A549 (cell line): ENCODE measurements at regions not wholly inside any gene's neighbourhood (a gene's known extent, or its start where the extent isn't known, plus 50 kb on each side); places are given as distances from the start of the nearest gene placed in this dataset.

Source experiments
- ATAC-seq, 2 experiments: fragments of 200-7000 bp in 1 of 2; fragments of >200 bp in 1 of 2; cut with Nextera tagmentation in 1 of 2; cut with Tn5 transposase in 1 of 2; 3 replicates each; pipeline versions ENCODE4 v1.8.0 to v1.9.1; 2018 to 2020; ENCODE audit warnings: mild to moderate bottlenecking in 1 of 2, moderate library complexity in 1 of 2
- CTCF ChIA-PET: fragments of 300-600 bp; sonication (Branson Sonifier 250); formaldehyde crosslinking; extraction: SDS; loops from one replicate; lab custom pipeline; 2021; ENCODE audit warnings: antibody characterized with exemption, inconsistent platforms; lab: Yijun Ruan, JAX
- POLR2A ChIA-PET: fragments of 350-600 bp; formaldehyde crosslinking; extraction: SDS; loops from one replicate; lab custom pipeline; 2021; ENCODE audit warnings: antibody characterized with exemption, inconsistent platforms; lab: Yijun Ruan, JAX
- DNase-seq, 2 experiments: peaks; one replicate each; pipeline versions ENCODE4 v3.0.0 to v3.0.0-alpha.2; 2011 to 2016; ENCODE audit warnings: low read depth in 1 of 2, low spot score in 1 of 2
- FAIRE-seq: peaks from 2 replicates; lab custom pipeline; 2011; peaks lifted over from hg19 to GRCh38; lab: Jason Lieb, UNC
- H3K27ac ChIP-seq, 2 experiments: fragments of >200 bp; sonication (Bioruptor Twin); formaldehyde crosslinking; 3 replicates each; pipeline ENCODE4 v1.5.1; 2016 to 2017
- H3K4me1 ChIP-seq: fragments of >200 bp; sonication (Bioruptor Twin); formaldehyde crosslinking; 3 replicates; pipeline ENCODE4 v1.6.1; 2016
- H3K4me2 ChIP-seq: fragments of >200 bp; sonication (Bioruptor Twin); formaldehyde crosslinking; 3 replicates; pipeline ENCODE4 v1.6.1; 2016
- H3K4me3 ChIP-seq: fragments of >200 bp; sonication (Bioruptor Twin); formaldehyde crosslinking; 3 replicates; pipeline ENCODE4 v1.5.1; 2016
- H3K9me3 ChIP-seq: fragments of >200 bp; sonication (Bioruptor Twin); formaldehyde crosslinking; 3 replicates; pipeline ENCODE4 v1.6.1; 2016
- BHLHE40 ChIP-seq: IDR thresholded peaks from 2 replicates; pipeline ENCODE4 v1.6.1; 2012; ENCODE audit warnings: low read depth, low read length, inconsistent platforms
- CTCF ChIP-seq: fragments of >200 bp; sonication (Bioruptor Twin); formaldehyde crosslinking; IDR thresholded peaks from 3 replicates; pipeline ENCODE4 v1.5.1; 2016
- FOSB ChIP-seq: fragments of 250-450 bp; sonication (Bioruptor Pico); IDR thresholded peaks from 2 replicates; pipeline ENCODE4 v1.5.0; 2020; ENCODE audit warnings: mild to moderate bottlenecking, moderate library complexity
- HMGXB4 ChIP-seq: fragments of 250-450 bp; sonication (Bioruptor Pico); IDR thresholded peaks from 2 replicates; pipeline ENCODE4 v1.5.0; 2021; ENCODE audit warnings: mild to moderate bottlenecking, moderate library complexity, borderline replicate concordance
- JUNB ChIP-seq: fragments of >200 bp; sonication (Bioruptor Twin); formaldehyde crosslinking; IDR thresholded peaks from 2 replicates; pipeline ENCODE4 v1.6.1; 2016
- NPAS2 ChIP-seq: fragments of 250-450 bp; sonication (Bioruptor Pico); IDR thresholded peaks from 2 replicates; pipeline ENCODE4 v1.8.0; 2022; ENCODE audit warnings: mild to moderate bottlenecking, moderate library complexity, borderline replicate concordance
- NR3C1 ChIP-seq: fragments of >200 bp; sonication (Bioruptor Twin); formaldehyde crosslinking; IDR thresholded peaks from 3 replicates; pipeline ENCODE4 v1.6.1; 2017
- PHF8 ChIP-seq: fragments of 200-600 bp; sonication (generic); IDR thresholded peaks from 2 replicates; pipeline ENCODE4 v1.6.1; 2016; ENCODE audit warnings: low read depth, mild to moderate bottlenecking, antibody characterized with exemption, moderate library complexity, borderline replicate concordance
- RARB ChIP-seq: fragments of 250-450 bp; sonication (Bioruptor Pico); IDR thresholded peaks from 2 replicates; pipeline ENCODE4 v1.8.0; 2021; ENCODE audit warnings: mild to moderate bottlenecking, moderate library complexity
- RCOR1 ChIP-seq: fragments of 150-350 bp; IDR thresholded peaks from 2 replicates; pipeline ENCODE4 v1.6.1; 2014; ENCODE audit warnings: antibody characterized with exemption, low read length, low read depth
- SMC3 ChIP-seq: fragments of >200 bp; sonication (Bioruptor Twin); formaldehyde crosslinking; IDR thresholded peaks from 3 replicates; pipeline ENCODE4 v1.6.1; 2018; ENCODE audit warnings: inconsistent platforms
- TP53 ChIP-seq: fragments of 250-450 bp; sonication (Bioruptor Pico); IDR thresholded peaks from 2 replicates; pipeline ENCODE4 v1.5.0; 2021; ENCODE audit warnings: mild to moderate bottlenecking, moderate library complexity
- USF2 ChIP-seq: fragments of 450-650 bp; IDR thresholded peaks from 2 replicates; pipeline ENCODE4 v1.6.1; 2014; ENCODE audit warnings: antibody characterized with exemption
- ZFP36 ChIP-seq: fragments of 450-650 bp; IDR thresholded peaks from 2 replicates; pipeline ENCODE4 v1.6.1; 2014; ENCODE audit warnings: borderline replicate concordance; ENCODE audit not compliant: partially characterized antibody
- ZNF302 ChIP-seq: fragments of 250-450 bp; sonication (Bioruptor Pico); IDR thresholded peaks from 2 replicates; pipeline ENCODE4 v1.9.0; 2021; ENCODE audit warnings: inconsistent platforms, mild to moderate bottlenecking, moderate library complexity
- WGBS: methylation state at CpG from one replicate; pipeline ENCODE4 v1.1.6; 2017; ENCODE audit errors: missing lambda C conversion rate; 5-methylcytosine and 5-hydroxymethylcytosine counted together
- TF ChIP-seq, protein P1 (sequence below): fragments of 200-600 bp; sonication (generic); IDR thresholded peaks from 2 replicates; pipeline ENCODE4 v1.6.1; 2016; ENCODE audit warnings: antibody characterized with exemption, mild to moderate bottlenecking, moderate library complexity

GRCh38 chr15:70535955-70536338 lies 227.4 kb downstream of the UACA start (continued):
- TF ChIP-seq CTCF (no peak), HMGXB4 (CRISPR knock-in tag) (no peak), BHLHE40 (no peak)
- TF ChIP-seq, all 56 proteins: peak for 0

GRCh38 chr15:70535071-70535954 lies 228.0 kb downstream of the UACA start:
- CTCF ChIA-PET = interaction anchor here (1.0 to 2.6 kb wide), 7 partner anchors 9 to 1057 kb away, joined by 3 to 6 read pairs (median 4); no protein-coding TSS in a partner anchor
- ATAC-seq (no peak), FAIRE-seq (no peak), DNase-seq (no peak)
- H3K4me1 ChIP-seq = peaks cover 8% of the 10 kb centered on the region
- H3K9me3 ChIP-seq = no peaks in the 10 kb centered on the region
- no peak overlapping the region for H3K27ac ChIP-seq
- no peak overlapping the region for H3K4me2 ChIP-seq
- WGBS = 85% methylated on average over 11 of the region's 11 CpGs
- no peak overlapping the region for H3K4me3 ChIP-seq
- TF ChIP-seq PHF8 (no peak), RCOR1 (no peak), NR3C1 (no peak), ZNF302 (CRISPR knock-in tag) (no peak), TP53 (CRISPR knock-in tag) (no peak), USF2 (no peak), NPAS2 (CRISPR knock-in tag) (no peak)
- TF ChIP-seq, protein P1, sequence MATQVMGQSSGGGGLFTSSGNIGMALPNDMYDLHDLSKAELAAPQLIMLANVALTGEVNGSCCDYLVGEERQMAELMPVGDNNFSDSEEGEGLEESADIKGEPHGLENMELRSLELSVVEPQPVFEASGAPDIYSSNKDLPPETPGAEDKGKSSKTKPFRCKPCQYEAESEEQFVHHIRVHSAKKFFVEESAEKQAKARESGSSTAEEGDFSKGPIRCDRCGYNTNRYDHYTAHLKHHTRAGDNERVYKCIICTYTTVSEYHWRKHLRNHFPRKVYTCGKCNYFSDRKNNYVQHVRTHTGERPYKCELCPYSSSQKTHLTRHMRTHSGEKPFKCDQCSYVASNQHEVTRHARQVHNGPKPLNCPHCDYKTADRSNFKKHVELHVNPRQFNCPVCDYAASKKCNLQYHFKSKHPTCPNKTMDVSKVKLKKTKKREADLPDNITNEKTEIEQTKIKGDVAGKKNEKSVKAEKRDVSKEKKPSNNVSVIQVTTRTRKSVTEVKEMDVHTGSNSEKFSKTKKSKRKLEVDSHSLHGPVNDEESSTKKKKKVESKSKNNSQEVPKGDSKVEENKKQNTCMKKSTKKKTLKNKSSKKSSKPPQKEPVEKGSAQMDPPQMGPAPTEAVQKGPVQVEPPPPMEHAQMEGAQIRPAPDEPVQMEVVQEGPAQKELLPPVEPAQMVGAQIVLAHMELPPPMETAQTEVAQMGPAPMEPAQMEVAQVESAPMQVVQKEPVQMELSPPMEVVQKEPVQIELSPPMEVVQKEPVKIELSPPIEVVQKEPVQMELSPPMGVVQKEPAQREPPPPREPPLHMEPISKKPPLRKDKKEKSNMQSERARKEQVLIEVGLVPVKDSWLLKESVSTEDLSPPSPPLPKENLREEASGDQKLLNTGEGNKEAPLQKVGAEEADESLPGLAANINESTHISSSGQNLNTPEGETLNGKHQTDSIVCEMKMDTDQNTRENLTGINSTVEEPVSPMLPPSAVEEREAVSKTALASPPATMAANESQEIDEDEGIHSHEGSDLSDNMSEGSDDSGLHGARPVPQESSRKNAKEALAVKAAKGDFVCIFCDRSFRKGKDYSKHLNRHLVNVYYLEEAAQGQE = no peak
- POLR2A ChIA-PET = no interaction called here

DNA sequence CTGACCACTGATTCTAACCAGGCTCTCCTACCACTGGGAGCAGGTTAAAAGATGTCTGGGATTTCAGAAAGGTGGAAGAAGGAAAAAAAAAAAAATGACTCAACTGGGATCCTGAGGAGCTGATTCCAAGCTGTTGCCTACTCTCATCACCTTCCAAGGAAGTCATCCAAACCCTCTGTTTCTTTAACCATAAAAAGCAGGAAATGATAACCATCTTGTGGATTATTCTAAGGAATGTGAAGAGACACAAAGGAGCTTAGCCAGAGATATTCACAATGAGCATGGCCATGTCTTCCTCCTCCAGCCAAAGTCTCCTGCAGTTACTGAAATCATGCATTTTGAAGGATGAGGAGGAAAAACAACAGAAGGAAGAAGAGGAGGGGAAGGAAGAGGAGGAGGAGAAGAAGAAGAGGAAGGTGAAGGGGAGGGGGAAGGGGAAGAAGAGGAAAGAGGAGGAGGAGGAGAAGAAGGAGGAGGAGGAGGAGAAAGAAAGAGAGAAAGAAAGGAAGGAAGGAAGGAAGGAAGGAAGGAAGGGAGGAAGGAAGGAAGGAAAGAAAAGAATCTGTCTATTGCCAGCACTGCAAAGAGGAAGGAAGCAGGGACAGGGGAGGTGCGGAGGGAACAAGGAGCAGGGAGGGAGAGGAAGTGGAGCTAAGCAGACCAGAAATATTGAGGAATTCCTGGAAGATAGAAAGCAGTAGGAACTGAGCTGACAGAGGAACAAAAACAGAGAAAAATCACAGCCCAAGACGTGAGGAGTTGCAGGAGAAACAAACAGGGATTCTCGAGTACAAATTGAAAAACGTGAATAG lies 229.2 kb downstream of the UACA start:
- CTCF ChIA-PET = interaction anchor here (0.6 to 1.8 kb wide), 6 partner anchors 7 to 1056 kb away, joined by 4 to 6 read pairs (median 4); no protein-coding TSS in a partner anchor
- TF ChIP-seq RARB (CRISPR knock-in tag) = no peak
- TF ChIP-seq BHLHE40 = no peak
- no peak for TF ChIP-seq ZFP36
- TF ChIP-seq FOSB (CRISPR knock-in tag) = no peak
- no peak for TF ChIP-seq JUNB
- TF ChIP-seq SMC3 = no peak
- no peak for TF ChIP-seq NPAS2 (CRISPR knock-in tag)
- Histone ChIP-seq H3K4me2 (no peak overlapping the region), H3K4me1 (peaks cover 8% of the 10 kb centered on the region), H3K9me3 (no peaks in the 10 kb centered on the region), H3K27ac (no peak overlapping the region), H3K4me3 (no peak overlapping the region)
- DNase-seq (no peak), ATAC-seq (no peak), FAIRE-seq (no peak)
- POLR2A ChIA-PET = no interaction called here
- 71% methylated on average over 4 of the region's 4 CpGs for WGBS
